Suppressor macrophage treated with lipopolysaccharide for 4 hours (primary cell): ENCODE measurements at regions not wholly inside any gene's neighbourhood (a gene's known extent, or its start where the extent isn't known, plus 50 kb on each side); places are given as distances from the start of the nearest gene placed in this dataset.
A peak's percentile ranks its signal among the peaks of the same experiment; 100 is the strongest.

Source experiments
- DNase-seq: peaks from one replicate; pipeline ENCODE4 v3.0.0-alpha.2; 2020

GRCh38 chr1:90650401-90650800 is 66.7 kb downstream of the BARHL2 start:
- no peak for DNase-seq

- DNase-seq, result no peak
Observed at GRCh38 chr1:90640325-90640724, 76.8 kb downstream of the BARHL2 start.

GRCh38 chr1:90622666-90623065 is 94.4 kb downstream of the BARHL2 start:
- no peak for DNase-seq

- DNase-seq, result no peak
Observed at GRCh38 chr1:90621986-90622385, 95.1 kb downstream of the BARHL2 start.

- no peak for DNase-seq
Observed at GRCh38 chr1:90616395-90616794, 100.7 kb downstream of the BARHL2 start.

GRCh38 chr1:90614872-90615271 is 102.2 kb downstream of the BARHL2 start:
- no peak for DNase-seq

- DNase-seq, result no peak
Observed at GRCh38 chr1:90613371-90613770, 103.7 kb downstream of the BARHL2 start.

- no peak for DNase-seq
Observed at GRCh38 chr1:90612033-90612432, 105.1 kb downstream of the BARHL2 start.

- DNase-seq, result no peak
Observed at GRCh38 chr1:90607736-90608135, 109.4 kb downstream of the BARHL2 start.

- DNase-seq, result no peak
Observed at GRCh38 chr1:90605070-90605469, 112.0 kb downstream of the BARHL2 start.

- DNase-seq, result no peak
Observed at GRCh38 chr1:90593312-90593711, 123.8 kb downstream of the BARHL2 start.

GRCh38 chr1:90591970-90592356 is 125.1 kb downstream of the BARHL2 start:
- DNase-seq, result no peak

- DNase-seq, result no peak
Observed at GRCh38 chr1:90591355-90591969, 125.6 kb downstream of the BARHL2 start.

GRCh38 chr1:90580176-90580575 is 136.9 kb downstream of the BARHL2 start:
- no peak for DNase-seq

- DNase-seq, result peak; percentile 55
Observed at GRCh38 chr1:90579212-90579802, 137.8 kb downstream of the BARHL2 start.

GRCh38 chr1:90574692-90575370 is 142.3 kb downstream of the BARHL2 start:
- no peak for DNase-seq

GRCh38 chr1:90573736-90574135 is 143.4 kb downstream of the BARHL2 start:
- no peak for DNase-seq

GRCh38 chr1:90572446-90572845 is 144.7 kb downstream of the BARHL2 start:
- DNase-seq, result no peak

- DNase-seq, result no peak
Observed at GRCh38 chr1:90568436-90568835, 148.7 kb downstream of the BARHL2 start.

GRCh38 chr1:90564164-90564563 is 152.9 kb downstream of the BARHL2 start:
- DNase-seq, result no peak

GRCh38 chr1:90562892-90563291 is 154.2 kb downstream of the BARHL2 start:
- no peak for DNase-seq

GRCh38 chr1:90561911-90562310 is 155.2 kb downstream of the BARHL2 start:
- DNase-seq, result no peak

GRCh38 chr1:90561103-90561783 is 155.9 kb downstream of the BARHL2 start:
- DNase-seq, result no peak
